Stomach smooth muscle (tissue), 2 donors: ENCODE measurements at regions not wholly inside any gene's neighbourhood (a gene's known extent, or its start where the extent isn't known, plus 50 kb on each side); places are given as distances from the start of the nearest gene placed in this dataset.

ENCODE experiments used
- H3K27ac ChIP-seq: one replicate; pipeline ENCODE4 v1.7.0; 2013; ENCODE audit warnings: mild to moderate bottlenecking, low read length, inconsistent platforms
- H3K27me3 ChIP-seq, 2 donors: one replicate each; pipeline ENCODE4 v1.7.0; 2013; ENCODE audit warnings: low read length in 2 of 2; ENCODE audit not compliant: insufficient read depth in 2 of 2, control insufficient read depth in 1 of 2
- H3K36me3 ChIP-seq, 2 donors: one replicate each; pipeline ENCODE4 v1.7.0; 2013; ENCODE audit warnings: low read length in 2 of 2; ENCODE audit not compliant: control insufficient read depth in 2 of 2, insufficient read depth in 2 of 2
- H3K4me1 ChIP-seq: one replicate; pipeline ENCODE4 v1.7.0; 2013; ENCODE audit warnings: low read length; ENCODE audit not compliant: control insufficient read depth, insufficient read depth
- H3K4me3 ChIP-seq, 2 donors: one replicate each; pipeline ENCODE4 v1.7.0; 2013; ENCODE audit warnings: low read length in 2 of 2
- H3K9ac ChIP-seq, 2 donors: one replicate each; pipeline ENCODE4 v1.7.0; 2013; ENCODE audit warnings: low read length in 2 of 2, mild to moderate bottlenecking in 1 of 2
- H3K9me3 ChIP-seq, 2 donors: one replicate each; pipeline ENCODE4 v1.7.0; 2013; ENCODE audit warnings: low read length in 2 of 2; ENCODE audit not compliant: control insufficient read depth in 2 of 2
- donor health status: healthy.
- donor health status: Pancreatic carcinoma.

DNA sequence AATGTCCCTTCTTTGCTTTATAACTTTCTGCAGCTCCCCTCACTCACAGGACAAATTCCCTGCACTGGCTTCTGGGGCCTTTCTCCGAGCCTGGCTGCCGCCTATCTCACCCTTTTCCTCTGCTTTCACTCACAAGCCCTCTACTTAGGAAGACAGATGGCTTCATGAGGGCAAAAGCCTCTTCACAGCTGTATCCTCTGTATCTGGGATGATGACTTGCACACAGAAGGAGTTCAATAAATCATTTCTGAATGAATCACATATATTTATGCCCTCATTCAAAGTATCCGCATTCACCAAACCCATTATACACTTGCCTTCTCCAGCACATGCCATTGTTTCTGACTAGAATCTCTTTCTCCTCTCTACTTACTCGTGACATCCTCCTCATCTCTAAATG is 159.0 kb upstream of the RIPOR2 start:
- Histone ChIP-seq H3K27me3 (no peaks in the 10 kb centered on the region), H3K4me1 (no peaks in the 10 kb centered on the region), H3K9me3 (no peaks in the 10 kb centered on the region), H3K4me3 (no peak overlapping the region), H3K36me3 (peaks cover 5 to 16% of the 10 kb centered on the region in 2 donors), H3K9ac (no peak overlapping the region), H3K27ac (no peak overlapping the region)

DNA sequence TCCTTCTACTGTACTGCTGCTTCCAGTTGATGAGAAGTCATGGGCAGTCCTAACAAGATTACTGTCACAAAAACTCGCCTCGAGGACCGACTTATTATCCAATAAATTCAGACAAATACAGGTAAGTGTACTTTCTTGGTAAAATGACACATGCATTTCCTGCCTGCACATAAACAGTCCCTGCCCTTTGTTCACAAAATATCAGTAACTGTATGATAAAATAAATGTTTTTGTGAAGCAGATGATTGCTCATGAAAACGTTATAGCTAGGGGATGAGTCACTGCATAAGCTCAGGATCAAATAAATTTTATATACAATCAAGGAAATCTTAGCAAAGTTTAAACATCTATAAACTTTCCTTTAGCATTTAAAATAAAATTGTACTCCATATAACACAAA is 164.5 kb upstream of the RIPOR2 start:
- peaks cover 0 to 9% of the 10 kb centered on the region in 2 donors for H3K36me3 ChIP-seq
- H3K27ac ChIP-seq, result no peak overlapping the region
- no peaks in the 10 kb centered on the region for H3K4me1 ChIP-seq
- H3K4me3 ChIP-seq, result no peak overlapping the region
- no peaks in the 10 kb centered on the region for H3K9me3 ChIP-seq
- H3K9ac ChIP-seq, result no peak overlapping the region
- no peaks in the 10 kb centered on the region for H3K27me3 ChIP-seq

DNA sequence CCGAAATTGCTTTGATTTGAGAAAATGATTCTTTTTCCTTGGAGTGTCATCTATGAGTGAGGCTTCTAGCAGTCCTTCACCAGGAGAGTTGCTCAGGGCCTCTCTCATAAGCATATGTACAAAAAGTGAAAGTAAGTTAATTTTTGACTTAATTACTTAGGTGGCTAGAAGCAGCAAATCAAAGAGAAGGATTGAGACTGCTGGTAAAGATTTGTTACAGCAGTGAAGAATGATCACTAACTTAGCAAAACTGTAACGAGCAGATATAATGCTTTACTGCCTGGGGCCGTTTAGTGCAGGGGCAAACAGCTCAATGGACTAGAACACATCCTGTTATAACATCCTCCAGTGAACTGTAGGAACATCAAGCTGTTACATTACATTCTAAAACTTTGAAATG is 167.8 kb upstream of the RIPOR2 start:
- Histone ChIP-seq H3K4me3 (no peak overlapping the region), H3K27me3 (no peaks in the 10 kb centered on the region), H3K27ac (no peak overlapping the region), H3K4me1 (no peaks in the 10 kb centered on the region), H3K36me3 (peaks cover 14 to 36% of the 10 kb centered on the region in 2 donors), H3K9me3 (no peaks in the 10 kb centered on the region), H3K9ac (no peak overlapping the region)

DNA sequence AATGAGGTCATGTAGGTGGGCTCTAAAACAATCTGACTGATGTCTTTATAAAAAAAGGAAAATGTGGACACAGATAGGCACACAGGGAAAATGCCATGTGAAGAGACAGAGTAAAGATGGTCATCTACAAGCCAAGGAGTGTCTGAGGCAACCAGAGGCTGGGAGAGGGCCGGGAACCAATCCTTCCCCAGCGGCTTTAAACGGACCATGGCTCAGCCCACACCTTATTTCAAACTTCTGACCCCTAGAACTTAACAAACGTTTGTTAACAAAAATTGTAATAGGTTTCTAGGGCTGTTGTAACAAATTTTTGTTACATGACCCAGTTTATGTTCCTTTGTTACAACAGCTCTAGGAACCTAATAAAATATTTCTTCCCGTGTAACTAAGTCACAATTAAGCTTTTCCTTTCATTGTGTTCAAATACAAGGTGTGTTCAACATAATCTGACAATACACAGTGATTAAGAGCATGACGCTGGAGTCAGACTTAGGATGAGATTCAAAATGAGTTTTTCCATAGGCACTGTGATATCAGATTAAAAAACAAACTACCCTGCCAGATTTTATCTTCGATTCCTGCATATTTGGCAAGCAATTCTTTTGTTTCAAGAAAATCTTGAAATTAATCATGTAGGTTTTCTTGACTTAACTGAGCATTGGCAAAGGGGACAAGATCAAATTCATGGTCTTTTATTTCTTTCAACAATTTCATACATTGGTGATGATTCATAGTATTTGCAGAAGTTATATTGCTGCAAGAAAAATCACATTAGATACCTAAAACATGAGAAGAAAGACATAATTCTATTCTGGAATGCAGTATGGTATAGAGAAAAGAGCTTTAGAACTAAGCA is 169.5 kb upstream of the RIPOR2 start:
- no peaks in the 10 kb centered on the region for H3K27me3 ChIP-seq
- H3K9ac ChIP-seq, result no peak overlapping the region
- H3K4me3 ChIP-seq, result no peak overlapping the region
- H3K27ac ChIP-seq, result no peak overlapping the region
- H3K36me3 ChIP-seq, result peaks cover 14 to 40% of the 10 kb centered on the region in 2 donors
- H3K9me3 ChIP-seq, result no peaks in the 10 kb centered on the region
- no peaks in the 10 kb centered on the region for H3K4me1 ChIP-seq

DNA sequence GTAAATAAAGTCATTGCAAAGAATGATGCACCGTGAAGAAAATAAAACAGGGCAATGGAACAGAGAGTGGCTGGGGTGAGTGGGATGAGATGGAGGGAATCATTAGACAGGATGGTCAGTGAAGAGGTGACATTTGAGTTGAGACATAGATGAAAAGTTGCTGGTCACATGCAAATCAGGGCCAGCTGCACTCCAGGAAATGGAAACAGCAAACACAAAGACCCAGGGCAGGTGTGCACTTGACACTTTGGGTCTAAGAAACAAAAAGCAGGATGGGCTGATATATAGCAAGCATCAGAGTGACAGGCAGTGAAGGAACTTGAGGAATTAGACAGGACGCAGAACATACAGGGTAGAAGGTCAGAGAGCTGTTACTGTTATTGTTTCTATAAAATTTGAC is 171.5 kb upstream of the RIPOR2 start:
- Histone ChIP-seq H3K4me3 (no peak overlapping the region), H3K36me3 (peaks cover 14 to 40% of the 10 kb centered on the region in 2 donors), H3K27ac (no peak overlapping the region), H3K9ac (no peak overlapping the region), H3K4me1 (no peaks in the 10 kb centered on the region), H3K27me3 (no peaks in the 10 kb centered on the region), H3K9me3 (no peaks in the 10 kb centered on the region)

DNA sequence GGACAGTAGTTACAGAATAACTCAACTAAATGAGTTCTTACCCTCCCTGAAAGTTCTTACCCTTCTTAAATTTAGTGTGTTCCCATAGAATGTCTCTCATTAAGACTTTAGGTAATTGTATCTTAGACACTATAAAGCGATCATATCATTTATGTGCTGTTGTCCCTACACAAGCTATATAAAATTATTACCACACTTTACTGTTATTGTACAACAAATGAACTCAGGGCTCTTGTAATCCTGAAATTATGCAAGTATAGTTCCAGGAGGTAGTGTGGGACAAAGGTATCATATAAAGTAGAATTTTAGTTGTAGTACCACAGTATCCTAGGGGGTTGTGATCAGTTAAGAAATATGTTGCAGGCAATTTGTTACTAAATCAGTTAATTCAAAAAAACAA is 167.4 kb upstream of the CARMIL1 start:
- no peaks in the 10 kb centered on the region for H3K4me1 ChIP-seq
- H3K9ac ChIP-seq, result no peak overlapping the region
- H3K9me3 ChIP-seq, result no peaks in the 10 kb centered on the region
- H3K36me3 ChIP-seq, result peaks cover 20 to 27% of the 10 kb centered on the region in 2 donors
- H3K4me3 ChIP-seq, result no peak overlapping the region
- H3K27ac ChIP-seq, result no peak overlapping the region
- H3K27me3 ChIP-seq, result no peaks in the 10 kb centered on the region

DNA sequence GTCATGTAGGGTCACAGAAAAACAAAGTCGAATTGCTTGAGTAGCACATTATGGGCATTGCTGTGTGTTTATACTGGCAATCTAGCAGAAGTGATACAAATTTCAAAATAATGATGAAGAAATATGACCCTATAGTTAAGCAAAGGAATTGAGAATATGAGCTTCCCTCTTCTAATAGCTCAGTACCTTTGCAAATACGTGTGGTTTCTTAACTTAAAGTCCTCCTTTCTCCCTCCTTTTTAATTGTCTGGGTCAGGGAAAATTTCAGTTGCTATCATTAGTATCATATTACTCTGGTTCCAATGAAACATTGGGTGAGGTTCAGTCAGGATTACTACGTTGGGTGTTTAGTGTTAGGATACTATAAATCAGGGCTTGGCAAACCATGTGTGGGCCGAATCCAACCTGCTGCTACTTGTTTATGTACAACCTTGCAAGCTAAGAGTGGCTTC is 166.8 kb upstream of the CARMIL1 start:
- Histone ChIP-seq H3K36me3 (peaks cover 15 to 21% of the 10 kb centered on the region in 2 donors), H3K4me1 (no peaks in the 10 kb centered on the region)

DNA sequence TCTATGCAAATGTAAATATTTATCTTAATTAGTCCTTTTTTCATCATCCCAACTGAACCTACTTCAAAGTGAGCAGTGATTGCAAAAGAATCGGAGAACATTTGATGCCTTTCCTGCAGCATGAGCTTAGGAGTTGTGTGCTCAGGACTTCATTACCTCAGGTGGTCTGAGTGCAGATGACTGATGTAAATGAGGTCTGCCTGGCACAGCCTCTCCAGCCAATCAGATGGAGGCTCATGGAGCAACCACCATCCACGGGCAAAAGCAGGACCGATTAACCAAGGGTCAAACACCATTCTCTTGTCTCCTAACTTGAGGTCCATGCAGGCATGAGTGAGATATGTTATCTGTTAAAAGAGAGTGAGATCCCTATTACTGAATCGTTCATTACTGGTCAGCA is 165.7 kb upstream of the CARMIL1 start:
- Histone ChIP-seq H3K4me1 (no peaks in the 10 kb centered on the region), H3K27me3 (no peaks in the 10 kb centered on the region), H3K9ac (no peak overlapping the region), H3K27ac (no peak overlapping the region), H3K4me3 (no peak overlapping the region), H3K9me3 (no peaks in the 10 kb centered on the region), H3K36me3 (peaks cover 8 to 10% of the 10 kb centered on the region in 2 donors)

More for the DNA sequence above, 166.8 kb upstream of the CARMIL1 start:
- no peaks in the 10 kb centered on the region for H3K27me3 ChIP-seq
- H3K9ac ChIP-seq, result no peak overlapping the region
- H3K4me3 ChIP-seq, result no peak overlapping the region
- no peaks in the 10 kb centered on the region for H3K9me3 ChIP-seq
- H3K27ac ChIP-seq, result no peak overlapping the region

DNA sequence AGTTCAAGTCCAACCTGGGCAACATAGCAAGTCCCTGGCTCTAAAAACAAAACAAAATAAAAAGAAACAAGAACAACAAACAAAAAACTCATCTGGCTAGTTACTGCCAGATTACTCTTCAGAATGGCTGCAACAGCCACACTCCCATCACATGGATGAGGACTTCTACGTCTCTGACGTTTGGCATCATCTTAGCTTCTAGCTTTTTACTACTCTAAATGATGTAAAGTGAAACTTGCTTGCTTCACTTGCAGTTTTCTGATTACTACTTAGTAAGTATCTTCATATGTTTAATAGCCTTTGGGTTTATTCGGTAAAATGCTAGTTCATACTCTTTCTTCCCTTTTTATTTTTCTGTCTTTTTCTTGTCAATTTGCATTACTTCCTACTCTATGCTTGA is 161.1 kb upstream of the CARMIL1 start:
- Histone ChIP-seq H3K27ac (no peak overlapping the region), H3K4me1 (peaks cover 3% of the 10 kb centered on the region), H3K9ac (no peak overlapping the region), H3K36me3 (peaks cover 3 to 8% of the 10 kb centered on the region in 2 donors), H3K9me3 (no peaks in the 10 kb centered on the region), H3K27me3 (no peaks in the 10 kb centered on the region), H3K4me3 (no peak overlapping the region)

DNA sequence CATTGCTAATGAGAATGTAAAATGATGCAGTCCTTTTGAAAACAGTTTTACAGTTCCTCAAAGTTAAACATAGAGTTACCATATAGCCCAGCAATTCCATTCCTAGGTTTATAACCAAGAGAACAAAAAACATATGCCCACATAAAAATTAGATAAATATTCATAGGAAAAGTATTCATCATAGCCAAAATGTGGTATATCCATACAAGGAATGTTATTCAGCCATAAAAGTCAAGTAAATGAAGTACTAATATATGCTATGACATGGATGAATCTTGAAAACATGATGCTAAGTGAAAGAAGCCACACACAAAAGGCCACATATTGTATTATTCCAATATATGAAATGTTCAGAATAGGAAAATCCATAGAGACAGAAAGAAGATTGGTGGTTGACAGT is 158.0 kb upstream of the CARMIL1 start:
- no peaks in the 10 kb centered on the region for H3K27me3 ChIP-seq
- H3K9ac ChIP-seq, result no peak overlapping the region
- no peak overlapping the region for H3K27ac ChIP-seq
- H3K4me3 ChIP-seq, result no peak overlapping the region
- peaks cover 5% of the 10 kb centered on the region in 2 donors for H3K36me3 ChIP-seq
- H3K4me1 ChIP-seq, result peaks cover 3% of the 10 kb centered on the region
- H3K9me3 ChIP-seq, result no peaks in the 10 kb centered on the region

DNA sequence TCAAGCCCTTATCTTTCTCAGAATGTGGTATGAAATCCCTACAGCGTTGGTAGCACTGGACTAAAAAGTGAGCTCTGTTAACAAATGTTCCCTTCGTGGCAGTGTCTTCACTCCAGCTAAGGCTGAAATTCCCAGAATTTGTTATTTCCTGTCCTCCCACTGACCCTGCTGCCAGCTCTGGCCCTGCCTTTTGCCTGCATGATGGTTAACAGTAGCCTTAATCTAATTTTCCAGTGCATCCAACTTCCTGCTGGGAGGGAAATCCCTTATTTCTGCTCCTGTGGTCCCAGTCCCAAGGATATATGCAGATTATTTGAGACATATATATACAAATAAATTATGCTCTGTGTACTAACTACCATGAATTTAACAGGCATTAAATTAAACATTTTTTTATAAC is 157.2 kb upstream of the CARMIL1 start:
- Histone ChIP-seq H3K9ac (no peak overlapping the region), H3K4me1 (peaks cover 3% of the 10 kb centered on the region), H3K27ac (peak overlapping the region; percentile 13), H3K36me3 (peaks cover 5% of the 10 kb centered on the region in 2 donors), H3K9me3 (no peaks in the 10 kb centered on the region), H3K4me3 (no peak overlapping the region), H3K27me3 (no peaks in the 10 kb centered on the region)
